ENCODE measurements at regions not wholly inside any gene's neighbourhood (a gene's known extent, or its start where the extent isn't known, plus 50 kb on each side); places are given as distances from the start of the nearest gene placed in this dataset.

- H3K4me3 ChIP-seq: no peak overlapping the region
- WGBS, 5 donors: 88 to 91% (median 90%) methylated on average over 8 of the region's 8 CpGs
- H3K9me3 ChIP-seq: peaks cover 0 to 22% (median 0%) of the 10 kb centered on the region in 4 donors
These were observed 1156.6 kb upstream of the AUTS2 start for GRCh38 chr7:68441645-68442044.

DNA sequence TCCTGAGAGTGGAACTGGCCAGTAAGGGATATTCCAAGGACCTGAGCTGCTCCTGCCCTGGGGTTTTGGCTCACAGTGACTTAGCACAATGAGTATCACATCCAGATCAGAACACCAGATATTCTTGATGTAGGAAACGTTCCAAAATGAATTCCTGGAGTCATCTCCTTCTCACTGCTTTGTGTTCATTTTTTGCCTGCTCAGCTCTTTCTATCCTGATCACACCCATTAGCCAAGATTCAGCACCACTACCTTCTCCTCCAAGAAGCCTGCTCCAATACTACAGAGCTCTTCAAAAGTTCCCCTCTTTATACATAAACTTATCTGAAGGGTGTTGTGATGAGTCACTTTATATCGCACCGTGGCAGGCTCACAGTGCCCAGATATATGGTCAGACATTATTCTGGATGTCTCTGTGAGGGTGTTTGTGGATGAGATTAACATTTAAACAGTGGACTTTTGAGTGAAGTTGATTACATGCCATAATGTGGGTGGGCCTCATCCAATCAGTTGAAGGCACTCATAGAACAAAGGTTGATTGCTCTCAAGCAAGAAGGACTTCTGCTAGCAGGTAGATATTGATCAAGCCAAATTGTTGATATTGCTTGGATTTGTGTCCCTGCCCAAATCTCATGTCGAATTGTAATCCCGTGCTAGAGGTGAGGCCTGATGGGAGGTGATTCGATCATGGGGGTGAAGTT lies 1155.2 kb upstream of the AUTS2 start:
- no peak overlapping the region for H3K4me3 ChIP-seq
- H3K9me3 ChIP-seq: peaks cover 0 to 12% (median 0%) of the 10 kb centered on the region in 4 donors
- H3K27ac ChIP-seq: no peak overlapping the region
- WGBS, 5 donors: 79 to 84% (median 83%) methylated on average over 6 of the region's 6 CpGs
- TF ChIP-seq POLR2AphosphoS5 (IDR thresholded peaks at IDR 0.05): no peak
- no peak for TF ChIP-seq POLR2A (IDR thresholded peaks at IDR 0.05)
- TF ChIP-seq CTCF (IDR thresholded peaks at IDR 0.05): no peak
- no peak for TF ChIP-seq EP300 (IDR thresholded peaks at IDR 0.05)
- intact Hi-C loops (cut with DNase I; ENCODE audit: low total_unique reads): no loop called here
- H3K4me1 ChIP-seq: no peaks in the 10 kb centered on the region
- H3K27me3 ChIP-seq: no peaks in the 10 kb centered on the region
- DNase-seq: no peak
- H3K36me3 ChIP-seq: no peaks in the 10 kb centered on the region

More at GRCh38 chr7:68441645-68442044, 1156.6 kb upstream of the AUTS2 start:
- Histone ChIP-seq H3K27me3 (no peaks in the 10 kb centered on the region), H3K27ac (no peak overlapping the region), H3K4me1 (no peaks in the 10 kb centered on the region), H3K36me3 (no peaks in the 10 kb centered on the region)
- intact Hi-C loops (cut with DNase I; ENCODE audit: low total_unique reads): no loop called here
- no peak for TF ChIP-seq EP300 (IDR thresholded peaks at IDR 0.05)
- no peak for TF ChIP-seq CTCF (IDR thresholded peaks at IDR 0.05)
- no peak for TF ChIP-seq POLR2A (IDR thresholded peaks at IDR 0.05)
- no peak for TF ChIP-seq POLR2AphosphoS5 (IDR thresholded peaks at IDR 0.05)
- DNase-seq: no peak

DNA sequence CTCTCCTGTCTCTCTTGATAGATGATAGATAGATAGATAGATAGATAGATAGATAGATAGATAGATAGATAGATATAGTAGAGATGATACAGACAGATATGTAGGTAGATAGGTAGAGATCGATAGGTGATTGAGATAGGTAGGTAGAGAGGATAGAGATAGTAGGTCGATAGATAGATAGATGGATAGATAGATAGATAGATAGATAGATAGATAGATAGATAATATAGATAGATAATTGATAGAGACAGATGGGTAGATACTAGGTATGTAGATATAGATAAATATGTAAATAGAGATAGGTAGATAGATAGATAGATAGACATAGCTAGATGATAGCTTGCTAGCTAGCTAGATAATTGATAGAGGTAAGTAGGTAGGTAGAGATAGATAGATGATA lies 1154.2 kb upstream of the AUTS2 start:
- no peaks in the 10 kb centered on the region for H3K27me3 ChIP-seq
- H3K4me1 ChIP-seq: no peaks in the 10 kb centered on the region
- H3K9me3 ChIP-seq: peaks cover 0 to 8% (median 0%) of the 10 kb centered on the region in 4 donors
- TF ChIP-seq POLR2A (IDR thresholded peaks at IDR 0.05) (no peak), POLR2AphosphoS5 (IDR thresholded peaks at IDR 0.05) (no peak), CTCF (IDR thresholded peaks at IDR 0.05) (no peak), EP300 (IDR thresholded peaks at IDR 0.05) (no peak)
- H3K36me3 ChIP-seq: no peaks in the 10 kb centered on the region
- 84 to 94% (median 84%) methylated on average over 2 of the region's 2 CpGs for WGBS, 5 donors
- no peak overlapping the region for H3K4me3 ChIP-seq
- no peak overlapping the region for H3K27ac ChIP-seq
- intact Hi-C loops (cut with DNase I; ENCODE audit: low total_unique reads): no loop called here
- DNase-seq: no peak

GRCh38 chr7:68444956-68445355 lies 1153.3 kb upstream of the AUTS2 start:
- Histone ChIP-seq H3K4me1 (no peaks in the 10 kb centered on the region), H3K27ac (no peak overlapping the region), H3K36me3 (no peaks in the 10 kb centered on the region), H3K27me3 (no peaks in the 10 kb centered on the region), H3K4me3 (no peak overlapping the region), H3K9me3 (peaks cover 0 to 5% (median 0%) of the 10 kb centered on the region in 4 donors)
- DNase-seq: no peak
- WGBS, 5 donors: 73 to 89% (median 82%) methylated on average over 3 of the region's 3 CpGs
- intact Hi-C loops (cut with DNase I; ENCODE audit: low total_unique reads): no loop called here
- TF ChIP-seq EP300 (IDR thresholded peaks at IDR 0.05) (no peak), POLR2AphosphoS5 (IDR thresholded peaks at IDR 0.05) (no peak), CTCF (IDR thresholded peaks at IDR 0.05) (no peak), POLR2A (IDR thresholded peaks at IDR 0.05) (no peak)
